ENCODE measurements at regions not wholly inside any gene's neighbourhood (a gene's known extent, or its start where the extent isn't known, plus 50 kb on each side); places are given as distances from the start of the nearest gene placed in this dataset.

DNA sequence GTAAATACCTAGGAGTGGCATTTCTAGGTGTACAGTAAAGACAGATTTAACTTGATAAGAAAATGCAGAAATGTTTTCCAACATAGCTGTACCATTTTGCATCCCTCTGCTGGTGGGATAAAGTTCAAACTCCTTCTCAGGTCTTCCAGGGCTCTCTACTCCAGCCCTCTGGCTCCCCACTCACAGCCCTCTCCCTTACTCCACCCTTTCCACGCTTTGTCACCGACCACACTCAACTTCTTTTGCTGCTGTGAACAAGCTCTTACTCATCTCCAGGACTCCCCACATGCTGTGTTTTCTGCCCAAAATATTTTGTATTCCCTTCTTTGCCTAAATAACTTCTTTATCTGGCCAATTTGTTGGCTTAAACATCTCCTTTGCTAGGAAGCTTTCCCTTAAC lies 90.6 kb upstream of the OSMR start:
- peaks cover 0 to 18% (median 2%) of the 10 kb centered on the region in 4 donors for H3K4me1 ChIP-seq
- WGBS, 5 donors: 43 to 57% (median 52%) methylated on average over 2 of the region's 2 CpGs
- intact Hi-C loops (cut with DNase I; ENCODE audit: low total_unique reads): no loop called here
- no peak for DNase-seq
- H3K27ac ChIP-seq: no peak overlapping the region
- no peaks in the 10 kb centered on the region for H3K9me3 ChIP-seq
- TF ChIP-seq, protein P1, sequence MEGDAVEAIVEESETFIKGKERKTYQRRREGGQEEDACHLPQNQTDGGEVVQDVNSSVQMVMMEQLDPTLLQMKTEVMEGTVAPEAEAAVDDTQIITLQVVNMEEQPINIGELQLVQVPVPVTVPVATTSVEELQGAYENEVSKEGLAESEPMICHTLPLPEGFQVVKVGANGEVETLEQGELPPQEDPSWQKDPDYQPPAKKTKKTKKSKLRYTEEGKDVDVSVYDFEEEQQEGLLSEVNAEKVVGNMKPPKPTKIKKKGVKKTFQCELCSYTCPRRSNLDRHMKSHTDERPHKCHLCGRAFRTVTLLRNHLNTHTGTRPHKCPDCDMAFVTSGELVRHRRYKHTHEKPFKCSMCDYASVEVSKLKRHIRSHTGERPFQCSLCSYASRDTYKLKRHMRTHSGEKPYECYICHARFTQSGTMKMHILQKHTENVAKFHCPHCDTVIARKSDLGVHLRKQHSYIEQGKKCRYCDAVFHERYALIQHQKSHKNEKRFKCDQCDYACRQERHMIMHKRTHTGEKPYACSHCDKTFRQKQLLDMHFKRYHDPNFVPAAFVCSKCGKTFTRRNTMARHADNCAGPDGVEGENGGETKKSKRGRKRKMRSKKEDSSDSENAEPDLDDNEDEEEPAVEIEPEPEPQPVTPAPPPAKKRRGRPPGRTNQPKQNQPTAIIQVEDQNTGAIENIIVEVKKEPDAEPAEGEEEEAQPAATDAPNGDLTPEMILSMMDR (IDR thresholded peaks at IDR 0.05): no peak
- TF ChIP-seq POLR2AphosphoS5 (IDR thresholded peaks at IDR 0.05): no peak
- TF ChIP-seq POLR2A (IDR thresholded peaks at IDR 0.05): no peak
- no peak for TF ChIP-seq EP300 (IDR thresholded peaks at IDR 0.05)
- no peaks in the 10 kb centered on the region for H3K27me3 ChIP-seq
- H3K4me3 ChIP-seq: no peak overlapping the region
- no peaks in the 10 kb centered on the region for H3K36me3 ChIP-seq

DNA sequence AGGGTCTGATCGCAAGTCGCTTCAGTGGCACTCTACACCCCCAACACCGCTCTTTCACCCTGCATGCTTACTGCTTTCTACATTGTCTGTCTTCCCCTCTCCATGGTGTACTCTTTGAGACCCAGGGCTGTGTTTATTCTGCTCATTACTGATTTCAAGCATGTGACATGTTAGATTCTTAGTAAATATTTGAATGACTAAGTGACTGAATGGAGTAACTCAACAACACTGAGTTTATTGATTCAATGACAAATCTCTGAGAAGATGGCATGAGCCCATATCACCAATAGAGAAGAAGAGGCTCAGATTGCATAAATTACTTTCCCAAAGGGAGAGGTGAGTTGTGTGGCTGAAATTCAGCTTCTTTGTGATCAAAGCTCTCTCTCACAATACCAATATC lies 89.7 kb upstream of the OSMR start:
- TF ChIP-seq EP300 (IDR thresholded peaks at IDR 0.05) (no peak), POLR2AphosphoS5 (IDR thresholded peaks at IDR 0.05) (no peak), POLR2A (IDR thresholded peaks at IDR 0.05) (no peak)
- TF ChIP-seq, protein P1 (IDR thresholded peaks at IDR 0.05): no peak
- intact Hi-C loops (cut with DNase I; ENCODE audit: low total_unique reads): no loop called here
- Histone ChIP-seq H3K9me3 (no peaks in the 10 kb centered on the region), H3K27ac (no peak overlapping the region), H3K4me1 (peaks cover 0 to 18% (median 2%) of the 10 kb centered on the region in 4 donors), H3K36me3 (no peaks in the 10 kb centered on the region), H3K4me3 (no peak overlapping the region), H3K27me3 (no peaks in the 10 kb centered on the region)
- 81 to 98% (median 94%) methylated on average over 3 of the region's 3 CpGs for WGBS, 5 donors
- DNase-seq: no peak

DNA sequence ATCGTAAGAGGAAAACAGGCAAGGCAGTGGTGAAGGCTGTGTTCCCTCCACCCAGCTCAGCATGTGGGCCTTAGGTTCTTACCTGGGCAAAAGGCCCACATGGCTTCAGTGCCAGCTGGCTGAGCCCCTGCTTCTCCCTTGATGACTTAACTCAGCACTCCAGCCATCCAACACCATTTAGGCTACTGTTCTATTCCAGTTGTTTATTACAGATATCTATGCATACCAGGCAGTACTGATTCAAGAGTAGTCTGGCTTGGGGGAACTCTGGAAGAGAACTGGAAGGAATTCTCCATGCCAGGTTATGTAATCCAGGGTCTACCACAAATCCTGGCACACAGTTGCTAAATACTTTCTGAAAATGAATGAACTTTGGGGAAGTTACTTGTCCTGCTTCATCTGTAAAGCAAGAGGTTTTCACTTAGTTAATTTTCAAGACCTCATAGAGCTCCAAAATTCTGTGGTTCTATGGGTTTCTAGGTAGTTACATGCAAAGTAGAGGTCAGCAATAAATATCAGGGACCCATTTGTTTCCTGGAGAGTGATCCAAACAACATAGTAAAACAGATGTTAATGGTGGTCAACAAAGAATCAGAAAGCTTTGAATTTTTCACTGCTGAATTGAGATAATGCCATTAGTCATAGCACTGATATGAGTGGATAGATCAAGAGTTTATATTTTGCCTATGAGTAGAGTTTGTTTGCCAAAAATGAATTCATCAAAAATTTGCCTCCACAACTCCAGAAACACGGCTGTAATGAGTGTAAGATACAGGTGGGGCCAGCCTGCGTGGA lies 88.2 kb upstream of the OSMR start:
- intact Hi-C loops (cut with DNase I; ENCODE audit: low total_unique reads): no loop called here
- H3K36me3 ChIP-seq: no peaks in the 10 kb centered on the region
- no peaks in the 10 kb centered on the region for H3K27me3 ChIP-seq
- H3K4me1 ChIP-seq: peaks cover 0 to 18% (median 2%) of the 10 kb centered on the region in 4 donors
- H3K4me3 ChIP-seq: no peak overlapping the region
- TF ChIP-seq POLR2AphosphoS5 (IDR thresholded peaks at IDR 0.05) (no peak), POLR2A (IDR thresholded peaks at IDR 0.05) (no peak), EP300 (IDR thresholded peaks at IDR 0.05) (no peak)
- TF ChIP-seq, protein P1 (IDR thresholded peaks at IDR 0.05): no peak
- no peak overlapping the region for H3K27ac ChIP-seq
- H3K9me3 ChIP-seq: no peaks in the 10 kb centered on the region
- no peak for DNase-seq
- WGBS, 5 donors: 54 to 76% (median 63%) methylated on average over 3 of the region's 3 CpGs

DNA sequence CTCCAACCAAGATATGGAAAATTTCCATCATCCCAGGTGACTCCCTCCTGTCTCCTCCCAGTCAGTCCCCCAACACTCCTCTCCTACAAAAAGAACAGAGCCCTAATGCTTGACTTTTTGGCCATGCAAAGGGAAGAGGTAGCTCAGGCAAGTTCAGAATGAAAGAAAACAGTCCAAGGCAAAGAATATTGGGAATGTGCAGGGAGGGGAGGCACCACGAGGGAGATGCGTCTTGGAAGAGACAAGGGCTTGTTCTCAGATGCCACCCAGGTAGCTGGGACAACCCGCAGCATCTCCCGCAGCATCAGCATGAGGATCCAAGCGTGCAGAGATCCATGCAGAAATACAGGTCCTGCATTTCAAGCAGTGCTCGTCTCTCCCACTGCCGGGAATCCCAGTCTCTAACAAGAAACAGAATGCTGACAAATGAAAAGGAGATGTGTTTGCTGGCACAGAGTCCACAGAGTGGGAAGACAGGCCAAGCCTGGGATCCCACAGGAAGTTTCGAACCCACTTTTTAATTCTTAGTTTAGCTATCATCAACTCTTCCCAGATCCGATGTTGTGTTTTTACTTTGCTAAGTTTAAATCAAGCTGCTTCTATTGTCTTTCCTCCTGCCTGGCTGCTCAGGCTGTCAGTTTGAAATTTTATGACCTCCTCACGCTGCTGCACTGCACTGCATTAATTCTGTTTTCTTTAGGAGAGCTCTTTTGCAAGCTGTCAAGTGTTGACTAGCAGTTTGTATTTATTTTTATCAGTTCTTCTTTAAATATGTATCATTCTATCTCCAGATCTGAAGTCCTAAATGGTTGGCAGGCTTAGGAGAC lies 86.8 kb upstream of the OSMR start:
- 37 to 64% (median 60%) methylated on average over 10 of the region's 10 CpGs for whole genome bisulfite sequencing, 5 donors
- H3K36me3 ChIP-seq: no peaks in the 10 kb centered on the region
- H3K4me3 ChIP-seq: no peak overlapping the region
- intact Hi-C loops (cut with DNase I; ENCODE audit: low total_unique reads): no loop called here
- peaks cover 0 to 18% (median 2%) of the 10 kb centered on the region in 4 donors for H3K4me1 ChIP-seq
- H3K27me3 ChIP-seq: no peaks in the 10 kb centered on the region
- TF ChIP-seq POLR2AphosphoS5 (IDR thresholded peaks at IDR 0.05): no peak
- TF ChIP-seq EP300 (IDR thresholded peaks at IDR 0.05): no peak
- TF ChIP-seq, protein P1 (IDR thresholded peaks at IDR 0.05): no peak
- TF ChIP-seq POLR2A (IDR thresholded peaks at IDR 0.05): no peak
- no peaks in the 10 kb centered on the region for H3K9me3 ChIP-seq
- peak in 1 of 2 donors; percentile 73 for DNase-seq
- H3K27ac ChIP-seq: no peak overlapping the region
